ENCODE measurements at regions not wholly inside any gene's neighbourhood (a gene's known extent, or its start where the extent isn't known, plus 50 kb on each side); places are given as distances from the start of the nearest gene placed in this dataset.

GRCh38 chr3:94520364-94520763, 457.5 kb downstream of the NSUN3 start:
- peaks cover 15% of the 10 kb centered on the region for H3K4me1 Mint-ChIP-seq
- TF ChIP-seq NANOG (IDR thresholded peaks at IDR 0.05; ENCODE audit: borderline replicate concordance): no peak
- TF ChIP-seq STAT1 (IDR thresholded peaks at IDR 0.05; ENCODE audit: unreplicated experiment): no peak
- no peak for TF ChIP-seq POLR2AphosphoS5 (IDR thresholded peaks at IDR 0.05; ENCODE audit: low read depth)
- no peak for TF ChIP-seq EZH2 (IDR thresholded peaks at IDR 0.05; ENCODE audit: low read depth, unreplicated experiment)
- TF ChIP-seq, protein P1, sequence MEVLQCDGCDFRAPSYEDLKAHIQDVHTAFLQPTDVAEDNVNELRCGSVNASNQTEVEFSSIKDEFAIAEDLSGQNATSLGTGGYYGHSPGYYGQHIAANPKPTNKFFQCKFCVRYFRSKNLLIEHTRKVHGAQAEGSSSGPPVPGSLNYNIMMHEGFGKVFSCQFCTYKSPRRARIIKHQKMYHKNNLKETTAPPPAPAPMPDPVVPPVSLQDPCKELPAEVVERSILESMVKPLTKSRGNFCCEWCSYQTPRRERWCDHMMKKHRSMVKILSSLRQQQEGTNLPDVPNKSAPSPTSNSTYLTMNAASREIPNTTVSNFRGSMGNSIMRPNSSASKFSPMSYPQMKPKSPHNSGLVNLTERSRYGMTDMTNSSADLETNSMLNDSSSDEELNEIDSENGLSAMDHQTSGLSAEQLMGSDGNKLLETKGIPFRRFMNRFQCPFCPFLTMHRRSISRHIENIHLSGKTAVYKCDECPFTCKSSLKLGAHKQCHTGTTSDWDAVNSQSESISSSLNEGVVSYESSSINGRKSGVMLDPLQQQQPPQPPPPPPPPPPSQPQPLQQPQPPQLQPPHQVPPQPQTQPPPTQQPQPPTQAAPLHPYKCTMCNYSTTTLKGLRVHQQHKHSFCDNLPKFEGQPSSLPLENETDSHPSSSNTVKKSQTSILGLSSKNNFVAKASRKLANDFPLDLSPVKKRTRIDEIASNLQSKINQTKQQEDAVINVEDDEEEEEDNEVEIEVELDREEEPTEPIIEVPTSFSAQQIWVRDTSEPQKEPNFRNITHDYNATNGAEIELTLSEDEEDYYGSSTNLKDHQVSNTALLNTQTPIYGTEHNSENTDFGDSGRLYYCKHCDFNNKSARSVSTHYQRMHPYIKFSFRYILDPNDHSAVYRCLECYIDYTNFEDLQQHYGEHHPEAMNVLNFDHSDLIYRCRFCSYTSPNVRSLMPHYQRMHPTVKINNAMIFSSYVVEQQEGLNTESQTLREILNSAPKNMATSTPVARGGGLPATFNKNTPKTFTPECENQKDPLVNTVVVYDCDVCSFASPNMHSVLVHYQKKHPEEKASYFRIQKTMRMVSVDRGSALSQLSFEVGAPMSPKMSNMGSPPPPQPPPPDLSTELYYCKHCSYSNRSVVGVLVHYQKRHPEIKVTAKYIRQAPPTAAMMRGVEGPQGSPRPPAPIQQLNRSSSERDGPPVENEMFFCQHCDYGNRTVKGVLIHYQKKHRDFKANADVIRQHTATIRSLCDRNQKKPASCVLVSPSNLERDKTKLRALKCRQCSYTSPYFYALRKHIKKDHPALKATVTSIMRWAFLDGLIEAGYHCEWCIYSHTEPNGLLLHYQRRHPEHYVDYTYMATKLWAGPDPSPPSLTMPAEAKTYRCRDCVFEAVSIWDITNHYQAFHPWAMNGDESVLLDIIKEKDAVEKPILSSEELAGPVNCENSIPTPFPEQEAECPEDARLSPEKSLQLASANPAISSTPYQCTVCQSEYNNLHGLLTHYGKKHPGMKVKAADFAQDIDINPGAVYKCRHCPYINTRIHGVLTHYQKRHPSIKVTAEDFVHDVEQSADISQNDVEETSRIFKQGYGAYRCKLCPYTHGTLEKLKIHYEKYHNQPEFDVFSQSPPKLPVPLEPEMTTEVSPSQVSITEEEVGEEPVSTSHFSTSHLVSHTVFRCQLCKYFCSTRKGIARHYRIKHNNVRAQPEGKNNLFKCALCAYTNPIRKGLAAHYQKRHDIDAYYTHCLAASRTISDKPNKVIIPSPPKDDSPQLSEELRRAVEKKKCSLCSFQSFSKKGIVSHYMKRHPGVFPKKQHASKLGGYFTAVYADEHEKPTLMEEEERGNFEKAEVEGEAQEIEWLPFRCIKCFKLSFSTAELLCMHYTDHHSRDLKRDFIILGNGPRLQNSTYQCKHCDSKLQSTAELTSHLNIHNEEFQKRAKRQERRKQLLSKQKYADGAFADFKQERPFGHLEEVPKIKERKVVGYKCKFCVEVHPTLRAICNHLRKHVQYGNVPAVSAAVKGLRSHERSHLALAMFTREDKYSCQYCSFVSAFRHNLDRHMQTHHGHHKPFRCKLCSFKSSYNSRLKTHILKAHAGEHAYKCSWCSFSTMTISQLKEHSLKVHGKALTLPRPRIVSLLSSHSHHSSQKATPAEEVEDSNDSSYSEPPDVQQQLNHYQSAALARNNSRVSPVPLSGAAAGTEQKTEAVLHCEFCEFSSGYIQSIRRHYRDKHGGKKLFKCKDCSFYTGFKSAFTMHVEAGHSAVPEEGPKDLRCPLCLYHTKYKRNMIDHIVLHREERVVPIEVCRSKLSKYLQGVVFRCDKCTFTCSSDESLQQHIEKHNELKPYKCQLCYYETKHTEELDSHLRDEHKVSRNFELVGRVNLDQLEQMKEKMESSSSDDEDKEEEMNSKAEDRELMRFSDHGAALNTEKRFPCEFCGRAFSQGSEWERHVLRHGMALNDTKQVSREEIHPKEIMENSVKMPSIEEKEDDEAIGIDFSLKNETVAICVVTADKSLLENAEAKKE (CRISPR knock-in tag; IDR thresholded peaks at IDR 0.05): no peak
- TF ChIP-seq ZNF331 (CRISPR knock-in tag; IDR thresholded peaks at IDR 0.05; ENCODE audit: low read depth): no peak
- TF ChIP-seq, protein P2, sequence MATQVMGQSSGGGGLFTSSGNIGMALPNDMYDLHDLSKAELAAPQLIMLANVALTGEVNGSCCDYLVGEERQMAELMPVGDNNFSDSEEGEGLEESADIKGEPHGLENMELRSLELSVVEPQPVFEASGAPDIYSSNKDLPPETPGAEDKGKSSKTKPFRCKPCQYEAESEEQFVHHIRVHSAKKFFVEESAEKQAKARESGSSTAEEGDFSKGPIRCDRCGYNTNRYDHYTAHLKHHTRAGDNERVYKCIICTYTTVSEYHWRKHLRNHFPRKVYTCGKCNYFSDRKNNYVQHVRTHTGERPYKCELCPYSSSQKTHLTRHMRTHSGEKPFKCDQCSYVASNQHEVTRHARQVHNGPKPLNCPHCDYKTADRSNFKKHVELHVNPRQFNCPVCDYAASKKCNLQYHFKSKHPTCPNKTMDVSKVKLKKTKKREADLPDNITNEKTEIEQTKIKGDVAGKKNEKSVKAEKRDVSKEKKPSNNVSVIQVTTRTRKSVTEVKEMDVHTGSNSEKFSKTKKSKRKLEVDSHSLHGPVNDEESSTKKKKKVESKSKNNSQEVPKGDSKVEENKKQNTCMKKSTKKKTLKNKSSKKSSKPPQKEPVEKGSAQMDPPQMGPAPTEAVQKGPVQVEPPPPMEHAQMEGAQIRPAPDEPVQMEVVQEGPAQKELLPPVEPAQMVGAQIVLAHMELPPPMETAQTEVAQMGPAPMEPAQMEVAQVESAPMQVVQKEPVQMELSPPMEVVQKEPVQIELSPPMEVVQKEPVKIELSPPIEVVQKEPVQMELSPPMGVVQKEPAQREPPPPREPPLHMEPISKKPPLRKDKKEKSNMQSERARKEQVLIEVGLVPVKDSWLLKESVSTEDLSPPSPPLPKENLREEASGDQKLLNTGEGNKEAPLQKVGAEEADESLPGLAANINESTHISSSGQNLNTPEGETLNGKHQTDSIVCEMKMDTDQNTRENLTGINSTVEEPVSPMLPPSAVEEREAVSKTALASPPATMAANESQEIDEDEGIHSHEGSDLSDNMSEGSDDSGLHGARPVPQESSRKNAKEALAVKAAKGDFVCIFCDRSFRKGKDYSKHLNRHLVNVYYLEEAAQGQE (IDR thresholded peaks at IDR 0.05; ENCODE audit: unreplicated experiment): no peak
- no peak for TF ChIP-seq CTCF (conservative IDR thresholded peaks at IDR 0.05; ENCODE audit: low read depth in 2 of 2)
- no peak for TF ChIP-seq ZNF114 (CRISPR knock-in tag; IDR thresholded peaks at IDR 0.05)
- TF ChIP-seq, protein P3, sequence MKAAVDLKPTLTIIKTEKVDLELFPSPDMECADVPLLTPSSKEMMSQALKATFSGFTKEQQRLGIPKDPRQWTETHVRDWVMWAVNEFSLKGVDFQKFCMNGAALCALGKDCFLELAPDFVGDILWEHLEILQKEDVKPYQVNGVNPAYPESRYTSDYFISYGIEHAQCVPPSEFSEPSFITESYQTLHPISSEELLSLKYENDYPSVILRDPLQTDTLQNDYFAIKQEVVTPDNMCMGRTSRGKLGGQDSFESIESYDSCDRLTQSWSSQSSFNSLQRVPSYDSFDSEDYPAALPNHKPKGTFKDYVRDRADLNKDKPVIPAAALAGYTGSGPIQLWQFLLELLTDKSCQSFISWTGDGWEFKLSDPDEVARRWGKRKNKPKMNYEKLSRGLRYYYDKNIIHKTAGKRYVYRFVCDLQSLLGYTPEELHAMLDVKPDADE (IDR thresholded peaks at IDR 0.05): no peak
- no peak for TF ChIP-seq EZH2phosphoT487 (IDR thresholded peaks at IDR 0.05; ENCODE audit: unreplicated experiment)

More at GRCh38 chr3:94520364-94520763, 457.5 kb downstream of the NSUN3 start:
- no peaks in the 10 kb centered on the region for H3K9me2 ChIP-seq (ENCODE audit: insufficient read depth)
- DNase-seq (ENCODE audit: low spot score) (no peak), ATAC-seq (no peak)
- H3K36me3 ChIP-seq (ENCODE audit: insufficient read depth): no peaks in the 10 kb centered on the region
- H3K4me3 Mint-ChIP-seq: no peak overlapping the region
- no peak overlapping the region for H2AFZ ChIP-seq
- no peaks in the 10 kb centered on the region for H4K20me1 ChIP-seq (replicated peaks; ENCODE audit: insufficient read depth)
- H3K27me3 Mint-ChIP-seq (ENCODE audit: insufficient read depth, low read depth, poor library complexity): peaks cover 1% of the 10 kb centered on the region
- no peaks in the 10 kb centered on the region for H3F3A ChIP-seq (replicated peaks; ENCODE audit: low read depth)
- 0 out of 2 replicates have a peak, but pooled peaks cover 5% of the 10 kb centered on the region for H3K4me1 ChIP-seq (ENCODE audit: insufficient read depth)
- H3K79me2 ChIP-seq (replicated peaks; ENCODE audit: insufficient read depth): no peaks in the 10 kb centered on the region
- H3K27me3 ChIP-seq (ENCODE audit: insufficient read depth): no peaks in the 10 kb centered on the region
- no peak overlapping the region for H3K27ac Mint-ChIP-seq
- H3K9me3 Mint-ChIP-seq: no peaks in the 10 kb centered on the region
- no peaks in the 10 kb centered on the region for H3K36me3 Mint-ChIP-seq (ENCODE audit: low read depth)
- H3K4me2 ChIP-seq: no peak overlapping the region
- no peak overlapping the region for H3K4me3 ChIP-seq
- H3K27ac ChIP-seq (ENCODE audit: low read depth): no peak overlapping the region

Measured in GM23338 (cell line).